ENCODE measurements at regions not wholly inside any gene's neighbourhood (a gene's known extent, or its start where the extent isn't known, plus 50 kb on each side); places are given as distances from the start of the nearest gene placed in this dataset.

- TF ChIP-seq CTCF (IDR thresholded peaks at IDR 0.05) = no peak
- no peak for TF ChIP-seq SMC3 (IDR thresholded peaks at IDR 0.05; ENCODE audit: low read depth, low read length)
- no peak for TF ChIP-seq NRF1 (IDR thresholded peaks at IDR 0.05; ENCODE audit: low read depth, low read length)
Observed at GRCh38 chr5:87605663-87606062, 192.9 kb upstream of the CCNH start (continued).

GRCh38 chr5:87599778-87600177 lies 187.0 kb upstream of the CCNH start:
- no peaks in the 10 kb centered on the region for H3K36me3 ChIP-seq (replicated peaks in 1 of 2; ENCODE audit: control insufficient read depth in 1 of 2, insufficient read depth in 2 of 2, low read length in 1 of 2)
- no peaks in the 10 kb centered on the region for H3F3A ChIP-seq (replicated peaks; ENCODE audit: insufficient read depth)
- no peaks in the 10 kb centered on the region for H3K9me2 ChIP-seq
- ChIA-PET POLR2A (no interaction called here), CTCF (no interaction called here)
- DNase-seq = no peak
- TF ChIP-seq RXRA (IDR thresholded peaks at IDR 0.05; ENCODE audit: borderline replicate concordance, low read depth) = no peak
- no peak for TF ChIP-seq SMC3 (IDR thresholded peaks at IDR 0.05; ENCODE audit: low read depth, low read length)
- TF ChIP-seq MEF2A (IDR thresholded peaks at IDR 0.05; ENCODE audit: borderline replicate concordance, low read depth) = no peak
- TF ChIP-seq NFIC (IDR thresholded peaks at IDR 0.05; ENCODE audit: borderline replicate concordance) = no peak
- TF ChIP-seq FOXJ3 (CRISPR knock-in tag; IDR thresholded peaks at IDR 0.05) = no peak
- TF ChIP-seq GATA2 (CRISPR knock-in tag; IDR thresholded peaks at IDR 0.05) = no peak
- TF ChIP-seq MAX (IDR thresholded peaks at IDR 0.05; ENCODE audit: low read depth) = no peak
- no peak for TF ChIP-seq FOSL2 (IDR thresholded peaks at IDR 0.05; ENCODE audit: borderline replicate concordance, low read depth)
- H3K79me2 ChIP-seq (ENCODE audit: insufficient read depth) = no peaks in the 10 kb centered on the region
- H3K4me2 ChIP-seq = no peak overlapping the region
- no peaks in the 10 kb centered on the region for H3K4me1 ChIP-seq (ENCODE audit: control insufficient read depth in 1 of 2, insufficient read depth in 2 of 2, low read depth in 1 of 2, low read length in 1 of 2)
- H3K9ac ChIP-seq = no peak overlapping the region
- 5% methylated on average over 2 of the region's 2 CpGs for WGBS (ENCODE audit: low lambda C conversion rate)
- no peak overlapping the region for H3K27ac ChIP-seq (ENCODE audit: low read depth in 2 of 2, low read length in 1 of 2)
- H2AFZ ChIP-seq (ENCODE audit: low read depth) = no peak overlapping the region
- no peak overlapping the region for H3K4me3 ChIP-seq (ENCODE audit: low read depth in 2 of 2, low read length in 1 of 2)
- no peaks in the 10 kb centered on the region for H4K20me1 ChIP-seq (ENCODE audit: insufficient read depth)
- no peaks in the 10 kb centered on the region for H3K27me3 ChIP-seq (ENCODE audit: insufficient read depth)
- H3K9me3 ChIP-seq = no peaks in the 10 kb centered on the region

GRCh38 chr5:87598460-87598859 lies 185.7 kb upstream of the CCNH start:
- DNase-seq = no peak
- Histone ChIP-seq H3F3A (replicated peaks; ENCODE audit: insufficient read depth) (no peaks in the 10 kb centered on the region), H3K27me3 (ENCODE audit: insufficient read depth) (no peaks in the 10 kb centered on the region), H3K4me3 (ENCODE audit: low read depth in 2 of 2, low read length in 1 of 2) (no peak overlapping the region), H4K20me1 (ENCODE audit: insufficient read depth) (no peaks in the 10 kb centered on the region), H2AFZ (ENCODE audit: low read depth) (no peak overlapping the region), H3K36me3 (replicated peaks in 1 of 2; ENCODE audit: control insufficient read depth in 1 of 2, insufficient read depth in 2 of 2, low read length in 1 of 2) (no peaks in the 10 kb centered on the region), H3K4me2 (no peak overlapping the region), H3K27ac (ENCODE audit: low read depth in 2 of 2, low read length in 1 of 2) (no peak overlapping the region), H3K4me1 (ENCODE audit: control insufficient read depth in 1 of 2, insufficient read depth in 2 of 2, low read depth in 1 of 2, low read length in 1 of 2) (no peaks in the 10 kb centered on the region), H3K79me2 (ENCODE audit: insufficient read depth) (no peaks in the 10 kb centered on the region), H3K9ac (no peak overlapping the region), H3K9me3 (no peaks in the 10 kb centered on the region), H3K9me2 (no peaks in the 10 kb centered on the region)
- 8% methylated on average over 1 of the region's 1 CpG for WGBS (ENCODE audit: low lambda C conversion rate)
- ChIA-PET CTCF (interaction anchor here (0.9 kb wide), 1 partner anchor 14 kb away, joined by 4 read pairs; no protein-coding TSS in a partner anchor), POLR2A (no interaction called here)
- TF ChIP-seq GABPA (IDR thresholded peaks at IDR 0.05; ENCODE audit: low read depth) (no peak), JUND (IDR thresholded peaks at IDR 0.05) (no peak), ZBTB33 (IDR thresholded peaks at IDR 0.05; ENCODE audit: borderline replicate concordance, low read depth) (no peak), EZH2phosphoT487 (IDR thresholded peaks at IDR 0.05; ENCODE audit: borderline replicate concordance, low read depth) (no peak), USF1 (IDR thresholded peaks at IDR 0.05; ENCODE audit: borderline replicate concordance, low read depth) (no peak), SIN3A (IDR thresholded peaks at IDR 0.05; ENCODE audit: borderline replicate concordance, low read depth, low read length) (no peak), RCOR1 (IDR thresholded peaks at IDR 0.05; ENCODE audit: low read length) (no peak), USF2 (IDR thresholded peaks at IDR 0.05; ENCODE audit: borderline replicate concordance, low read depth, low read length) (no peak)

Data from SK-N-SH (cell line).